Non-pigmented ciliary epithelial cell (primary cell): ENCODE measurements at regions not wholly inside any gene's neighbourhood (a gene's known extent, or its start where the extent isn't known, plus 50 kb on each side); places are given as distances from the start of the nearest gene placed in this dataset.

Experiments used
- DNase-seq: peaks from one replicate; pipeline ENCODE4 v3.0.0-alpha.2; 2010; ENCODE audit warnings: low read depth

DNA sequence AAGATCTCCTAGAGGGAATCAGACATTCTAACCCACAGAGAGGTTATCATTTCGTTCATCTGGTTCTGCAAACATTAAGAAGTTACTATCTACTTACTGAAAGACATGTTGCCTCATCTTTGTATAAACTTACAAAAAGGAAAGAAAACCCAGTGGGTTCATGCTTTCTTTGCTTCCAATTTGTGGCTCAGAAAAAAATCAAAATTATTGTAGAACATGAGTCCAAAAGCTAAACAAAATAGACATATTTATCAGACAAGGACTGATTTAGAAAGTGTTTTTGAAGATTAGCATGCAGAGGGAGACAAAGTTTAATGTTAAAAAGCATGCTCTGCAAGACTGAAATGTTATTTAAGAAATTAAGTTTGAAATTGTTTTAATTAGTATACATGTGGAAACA, 123.1 kb downstream of the MBL2 start:
- DNase-seq: no peak

DNA sequence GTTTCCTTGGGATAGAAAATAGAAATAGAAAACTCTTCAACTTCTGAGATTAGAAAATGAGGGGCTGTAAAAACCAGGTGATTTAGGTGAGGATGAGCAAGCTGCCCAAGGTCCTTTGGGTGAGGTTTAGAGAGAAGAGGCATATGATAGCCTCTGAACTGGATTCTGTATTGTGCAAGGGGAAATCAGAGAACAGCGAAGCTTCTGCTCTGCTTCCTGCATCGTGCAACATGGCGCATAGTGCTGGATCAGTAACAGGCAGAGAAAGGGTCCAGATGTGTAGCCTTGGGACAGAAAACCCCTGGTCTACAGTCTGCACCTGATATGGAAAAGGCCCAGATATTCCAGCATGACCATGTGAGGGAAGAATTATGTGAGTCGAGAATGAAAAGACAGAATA, 121.7 kb downstream of the MBL2 start:
- no peak for DNase-seq

DNA sequence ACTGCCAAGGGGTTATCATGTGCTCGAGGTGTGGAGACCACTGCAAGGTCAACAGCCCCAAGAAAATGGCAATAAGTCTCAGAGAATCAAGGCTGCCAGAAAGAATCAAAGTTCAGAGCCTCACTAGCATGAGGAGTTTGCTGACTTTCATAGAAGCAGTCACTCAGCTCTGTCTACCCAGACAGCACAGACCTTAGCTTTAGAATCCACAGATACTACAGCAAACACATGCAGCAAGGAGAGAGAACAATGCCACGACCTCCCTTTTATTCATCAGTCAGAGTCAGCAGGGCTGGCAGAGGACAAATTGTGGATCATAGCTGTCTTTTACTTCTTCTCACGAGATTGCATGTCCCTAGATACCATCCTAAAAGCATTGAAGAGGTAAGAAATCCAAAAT, 121.3 kb downstream of the MBL2 start:
- no peak for DNase-seq

DNA sequence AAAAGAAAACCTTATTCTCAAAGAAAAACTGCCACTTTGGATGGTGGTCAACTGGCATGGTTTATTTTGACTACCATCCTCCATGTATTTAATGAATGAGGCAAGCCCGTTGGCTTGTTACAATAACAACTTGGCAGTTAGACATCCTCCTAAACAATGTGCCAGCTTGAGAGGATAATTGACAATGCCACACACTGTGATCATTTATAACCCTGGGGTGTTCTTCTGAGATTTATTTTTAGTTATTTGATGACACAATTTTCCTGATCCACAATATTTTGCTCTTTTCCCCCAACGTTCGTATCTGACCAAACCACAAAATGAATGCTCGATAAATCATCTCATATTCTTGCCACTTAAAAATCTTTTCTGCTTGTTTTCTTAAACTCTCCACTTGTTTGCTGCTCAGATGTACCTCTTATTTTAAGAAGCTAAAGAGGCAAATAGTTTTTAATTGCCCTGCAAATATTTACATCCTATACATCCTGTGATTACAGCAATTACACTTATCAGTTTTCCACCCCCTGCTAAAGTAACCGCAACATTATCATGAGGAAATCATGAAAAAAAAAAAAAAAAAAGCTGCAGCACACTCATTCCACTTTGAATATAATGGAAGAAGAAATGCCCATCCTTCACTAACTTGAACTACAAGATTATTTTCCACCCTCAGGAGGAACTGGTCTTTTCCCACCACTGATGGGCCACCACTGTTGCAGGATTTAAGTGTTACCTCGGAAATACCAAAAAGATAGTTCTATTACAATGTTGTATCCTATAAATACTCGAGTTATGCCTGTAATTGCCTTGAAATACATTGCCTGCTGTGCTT, 119.9 kb downstream of the MBL2 start:
- DNase-seq: no peak

DNA sequence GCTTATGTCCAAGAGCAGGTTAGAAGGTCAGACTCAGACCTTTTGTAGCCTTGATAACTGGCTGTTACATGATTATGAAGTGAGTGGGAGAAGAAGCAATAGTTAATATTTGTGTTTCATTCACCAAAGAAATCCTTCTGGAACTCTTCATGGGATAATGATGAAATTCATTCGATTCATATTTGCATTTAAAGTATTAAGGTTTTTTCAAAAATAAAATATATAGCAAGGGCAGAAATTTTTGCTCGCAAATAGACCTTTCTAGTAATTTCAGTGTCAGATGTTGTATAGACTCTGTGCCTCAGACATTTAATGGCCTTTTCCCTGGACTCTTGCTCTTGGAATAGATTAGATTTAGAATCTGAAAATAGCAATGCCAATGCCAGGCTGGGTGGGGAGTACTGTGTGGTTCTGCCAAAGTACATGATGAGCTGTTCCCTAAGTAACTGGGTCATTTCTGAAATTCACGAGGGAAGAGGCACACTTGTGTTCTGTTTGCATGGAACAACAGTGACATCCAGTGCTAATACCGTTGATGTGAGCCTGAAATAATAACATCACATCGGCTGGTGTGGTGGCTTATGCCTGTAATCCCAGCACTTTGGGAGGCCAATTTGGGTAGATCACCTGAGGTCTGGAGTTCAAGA, 119.2 kb downstream of the MBL2 start:
- DNase-seq: no peak

DNA sequence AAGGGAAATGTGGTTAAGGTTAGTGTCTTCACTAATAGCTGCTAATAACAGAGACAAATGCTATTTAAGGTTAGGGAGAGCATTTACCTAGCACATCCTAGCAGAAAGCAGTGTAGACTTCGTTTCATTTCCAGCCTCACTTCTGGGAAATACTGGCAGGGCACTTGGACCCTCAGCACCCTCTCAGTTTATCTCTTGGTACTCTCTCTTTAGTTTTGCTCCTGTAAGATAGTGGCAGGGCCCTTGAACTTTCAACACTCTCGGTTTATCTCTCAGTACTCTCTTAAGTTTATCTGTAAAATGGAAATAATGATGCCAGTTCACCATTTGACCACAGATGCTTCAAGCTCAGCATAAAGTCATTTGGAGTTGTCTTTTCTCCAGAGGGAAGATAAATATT, 118.4 kb downstream of the MBL2 start:
- no peak for DNase-seq

DNA sequence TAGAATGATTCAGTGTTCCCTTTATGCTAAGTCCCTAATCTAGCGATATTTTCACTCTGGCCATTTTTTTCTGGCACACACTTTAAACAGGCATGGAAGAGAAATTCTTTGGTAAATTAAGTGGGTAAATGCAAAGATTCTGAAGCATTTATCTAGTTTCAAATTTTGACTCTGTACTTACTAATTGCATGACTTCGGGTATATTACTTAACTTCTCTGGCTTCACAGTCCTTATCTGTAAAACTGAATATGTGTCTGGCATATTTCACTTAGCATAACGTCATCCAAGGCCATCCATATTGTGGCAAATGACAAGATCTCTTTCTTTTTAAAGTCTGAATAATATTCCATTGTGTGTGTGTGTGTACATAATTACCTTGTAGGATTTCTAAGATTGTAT, 114.5 kb downstream of the MBL2 start:
- no peak for DNase-seq

DNA sequence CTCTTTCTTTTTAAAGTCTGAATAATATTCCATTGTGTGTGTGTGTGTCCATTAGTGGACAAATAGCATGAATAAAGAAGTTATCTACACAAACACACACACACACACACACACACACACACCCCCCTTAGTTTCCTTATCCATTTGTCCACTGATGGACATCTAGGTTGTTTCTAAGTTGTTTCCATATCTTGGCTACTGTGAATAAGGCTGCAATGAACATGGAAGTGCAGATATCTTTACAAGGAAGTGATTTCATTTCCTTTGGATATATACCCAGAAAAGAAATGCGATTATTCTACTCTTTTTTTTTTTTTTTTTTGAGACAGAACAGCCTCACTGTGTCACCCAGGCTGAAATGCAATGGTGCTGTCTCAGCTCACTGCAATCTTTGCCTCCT, 113.5 kb downstream of the MBL2 start:
- no peak for DNase-seq

DNA sequence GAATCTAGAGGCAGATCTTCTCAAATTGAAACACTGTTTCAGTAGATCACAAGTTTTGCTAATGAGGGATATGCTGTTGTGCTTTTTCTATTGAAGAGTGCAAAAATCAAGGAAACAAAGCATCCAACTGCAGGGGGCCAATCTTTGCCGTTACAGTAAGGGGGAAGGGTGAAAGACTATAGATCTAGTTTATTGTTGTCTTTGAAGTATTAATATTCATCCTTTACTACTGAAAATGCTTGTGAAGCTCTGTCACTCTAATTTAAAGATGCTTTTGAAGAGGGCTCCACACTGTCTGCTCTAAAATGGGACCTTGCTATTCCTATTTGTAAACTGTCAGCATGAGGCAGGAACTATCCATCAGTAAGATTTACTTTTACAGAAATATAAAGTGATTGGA, 110.3 kb downstream of the MBL2 start:
- DNase-seq: no peak

DNA sequence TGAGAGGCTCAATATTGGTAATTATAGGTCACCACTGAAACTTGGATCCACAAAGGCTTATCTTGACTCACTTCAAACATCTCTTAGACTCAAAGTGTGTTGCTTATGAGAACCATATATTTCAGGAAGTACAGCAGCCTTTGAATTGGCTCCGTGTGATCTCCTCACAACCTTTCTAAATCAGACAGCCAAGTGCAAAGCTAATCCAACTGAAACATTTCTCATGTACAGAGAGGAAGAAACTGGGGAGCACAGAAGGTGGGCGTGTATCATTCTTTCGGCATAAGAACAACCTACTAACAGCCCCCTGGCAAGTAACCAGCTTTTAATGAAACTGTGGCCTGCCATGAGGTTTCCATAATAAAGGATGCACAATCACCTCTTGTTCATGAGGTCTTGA, 109.4 kb downstream of the MBL2 start:
- no peak for DNase-seq

DNA sequence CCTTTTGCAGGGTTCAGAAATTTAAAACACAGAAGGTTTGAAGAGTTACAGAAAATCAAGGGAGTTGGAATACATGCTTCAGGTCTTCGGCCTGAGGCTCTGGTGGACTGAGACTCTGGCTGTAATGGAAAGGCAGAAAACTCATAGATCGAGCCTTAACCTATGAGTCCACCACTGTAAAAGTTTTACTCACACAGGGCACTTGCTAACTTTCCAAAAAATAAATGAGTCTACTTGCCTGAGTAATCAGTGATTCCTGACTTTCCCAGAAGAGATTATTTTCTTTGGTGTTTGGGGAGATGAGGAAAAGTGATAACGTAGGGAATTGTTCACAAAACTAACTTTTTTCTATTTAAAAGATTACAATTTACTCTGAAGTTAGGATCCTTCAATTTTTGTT, 108.0 kb downstream of the MBL2 start:
- no peak for DNase-seq

DNA sequence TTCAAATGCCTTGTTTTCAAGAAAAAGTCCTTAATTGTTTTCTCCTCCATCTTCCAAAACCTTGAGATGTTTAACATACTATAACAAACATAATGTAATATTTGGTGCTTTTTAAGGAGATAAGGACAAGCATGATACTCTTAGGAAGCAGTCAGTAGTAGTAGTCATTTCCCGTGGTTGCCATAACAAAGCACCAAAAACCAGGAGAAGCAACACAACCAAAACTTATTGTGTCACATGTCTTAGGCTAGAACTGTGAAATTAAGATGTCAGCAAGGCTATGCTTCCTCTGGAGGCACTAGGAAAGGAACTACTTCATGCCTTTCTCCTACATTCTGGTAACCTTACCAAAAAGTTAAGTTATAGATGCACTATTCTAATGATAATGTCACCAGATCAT, 106.8 kb downstream of the MBL2 start:
- DNase-seq: no peak

DNA sequence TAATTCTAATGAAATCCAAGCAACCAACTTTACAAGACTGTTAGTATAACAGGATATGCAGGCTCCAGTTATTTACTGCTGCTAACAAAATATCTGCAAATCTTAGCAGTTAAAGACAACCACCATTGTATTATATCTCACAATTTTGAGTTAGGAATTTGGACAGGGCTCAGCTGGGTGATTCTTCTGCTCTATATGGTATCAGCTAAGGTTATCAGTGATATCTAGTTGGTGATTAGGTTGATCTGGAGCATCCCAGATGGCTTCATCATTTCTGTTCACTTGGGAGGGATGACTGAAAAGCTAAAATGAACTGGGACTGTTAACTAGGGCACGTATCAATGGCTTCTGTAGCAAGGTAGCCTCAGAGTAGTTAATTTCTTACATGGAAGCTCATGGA, 105.7 kb downstream of the MBL2 start:
- DNase-seq: no peak

DNA sequence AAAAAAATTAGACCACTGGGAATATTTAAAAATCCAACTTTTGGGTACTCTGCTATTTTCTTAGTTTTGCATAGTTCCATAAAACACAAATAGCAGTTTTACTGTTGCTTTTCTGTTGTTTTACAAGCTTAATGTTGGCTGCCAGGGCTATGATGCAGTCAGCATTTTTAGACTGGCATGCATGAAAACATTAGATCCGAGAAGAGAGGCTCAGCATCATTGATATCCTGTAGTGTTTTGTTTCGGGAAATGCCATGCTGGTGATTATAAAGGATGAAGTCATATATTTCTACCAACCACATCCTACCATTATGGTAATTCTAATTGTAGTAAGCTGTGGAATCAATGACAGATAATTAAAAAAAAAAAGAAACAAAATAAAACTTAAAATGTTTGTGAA, 104.6 kb downstream of the MBL2 start:
- no peak for DNase-seq

DNA sequence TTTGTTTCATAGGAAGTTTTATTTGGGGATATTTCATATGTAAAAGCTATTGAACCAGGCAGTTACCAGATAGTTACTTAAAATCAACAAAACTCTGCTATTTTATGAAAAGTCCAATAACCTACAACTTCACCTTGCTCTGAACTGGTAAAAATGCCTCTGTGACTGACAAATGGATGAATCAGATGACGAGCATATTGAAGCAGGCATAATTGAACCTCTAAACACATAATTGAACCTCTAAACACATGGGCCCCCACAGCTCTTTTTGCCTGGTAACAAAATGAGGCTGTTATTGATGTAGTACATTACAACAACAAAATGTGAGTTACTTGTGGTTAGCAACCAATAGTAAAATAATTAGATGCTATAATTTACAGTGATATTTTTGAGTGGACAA, 99.7 kb downstream of the MBL2 start:
- DNase-seq: no peak

DNA sequence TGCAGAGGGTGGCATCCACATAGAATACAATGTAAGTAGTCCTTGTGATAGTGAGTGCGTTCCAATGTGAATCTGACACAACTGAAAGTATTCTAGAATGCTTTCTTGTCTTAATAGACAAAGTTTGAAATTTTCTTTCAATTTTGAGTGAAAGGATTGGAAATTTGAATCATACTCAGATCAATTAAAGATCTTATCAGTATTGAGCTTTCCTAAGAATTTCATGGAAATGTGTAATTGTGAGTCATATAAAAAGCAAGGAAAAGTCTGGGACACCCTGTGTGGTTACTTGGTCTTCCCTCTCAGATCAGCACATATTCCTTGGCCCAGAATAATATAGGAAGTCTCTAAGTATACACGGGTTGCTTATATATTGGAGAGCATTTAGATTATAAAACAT, 99.1 kb downstream of the MBL2 start:
- DNase-seq: no peak

DNA sequence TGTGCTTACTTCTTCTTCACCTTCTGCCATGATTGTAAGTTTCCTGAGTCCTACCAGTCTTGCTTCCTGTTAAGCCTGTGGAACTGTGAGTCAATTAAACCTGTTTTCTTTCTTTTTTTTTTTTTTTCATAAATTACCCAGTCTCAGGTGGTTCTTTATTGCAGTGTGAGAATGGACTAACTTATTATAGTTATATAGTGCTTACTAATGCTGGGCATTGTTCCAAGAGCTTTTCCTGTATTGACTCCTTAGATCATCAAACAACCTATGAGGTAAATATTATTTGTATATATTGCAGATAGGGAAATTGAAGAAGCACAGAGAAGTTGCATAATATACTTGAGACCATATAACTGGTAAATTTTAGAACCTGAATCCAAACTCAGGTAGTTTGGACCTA, 98.1 kb downstream of the MBL2 start:
- no peak for DNase-seq

DNA sequence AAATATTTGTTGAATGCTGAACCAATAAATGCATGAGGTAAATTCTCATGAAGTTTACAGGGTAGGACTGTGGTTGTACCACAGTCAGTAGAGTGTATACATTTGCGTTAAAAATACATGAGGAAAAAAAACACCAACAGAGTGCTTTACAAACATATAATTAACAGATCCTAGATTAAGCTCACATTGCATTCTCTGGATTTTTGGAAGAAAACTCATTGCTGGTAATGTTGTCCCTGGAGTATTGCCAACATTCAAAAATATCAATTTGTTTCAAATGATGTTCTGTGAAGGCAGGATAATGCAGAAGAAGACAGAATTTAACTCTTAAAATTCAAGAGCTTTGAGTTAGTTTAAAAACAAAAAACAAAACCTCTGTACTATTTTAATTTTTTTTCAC, 95.5 kb downstream of the MBL2 start:
- no peak for DNase-seq

DNA sequence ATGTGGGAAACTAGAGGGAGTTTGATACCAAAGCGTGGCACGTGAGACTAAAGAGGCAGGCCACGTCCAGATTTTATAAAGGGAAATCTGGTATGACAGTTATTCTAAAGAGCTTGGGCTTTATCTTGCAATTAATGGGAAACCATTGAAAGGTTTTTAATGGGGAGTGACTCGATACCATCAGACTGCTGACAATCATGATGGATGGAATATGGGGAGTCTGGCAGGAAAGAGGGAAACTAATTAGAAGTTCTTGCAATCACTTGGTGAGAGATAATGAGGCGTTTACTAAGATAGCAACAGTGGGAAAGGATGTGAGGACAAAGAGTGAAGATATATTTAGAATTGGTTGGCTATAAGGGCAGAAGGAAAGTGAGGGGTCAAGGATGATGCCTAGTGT, 94.0 kb downstream of the MBL2 start:
- DNase-seq: no peak

DNA sequence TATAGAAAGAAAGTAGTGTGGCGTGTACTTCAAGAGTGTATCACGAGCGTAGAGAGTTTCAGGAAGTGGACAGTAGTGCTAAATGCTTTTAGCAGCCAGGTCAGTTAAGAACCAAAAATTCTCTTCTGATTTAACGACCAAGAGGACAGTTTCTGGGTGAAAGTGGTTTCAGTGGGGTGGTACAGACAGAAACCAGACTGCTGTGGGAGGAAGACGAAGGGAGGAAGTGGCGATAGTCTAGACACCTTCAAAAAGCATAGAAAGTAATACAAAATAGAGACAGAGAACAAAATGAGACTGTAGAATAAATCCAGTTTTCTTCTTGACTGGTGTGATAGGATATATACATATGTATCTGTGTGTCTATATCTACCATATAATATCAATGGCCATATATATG, 93.5 kb downstream of the MBL2 start:
- DNase-seq: no peak

DNA sequence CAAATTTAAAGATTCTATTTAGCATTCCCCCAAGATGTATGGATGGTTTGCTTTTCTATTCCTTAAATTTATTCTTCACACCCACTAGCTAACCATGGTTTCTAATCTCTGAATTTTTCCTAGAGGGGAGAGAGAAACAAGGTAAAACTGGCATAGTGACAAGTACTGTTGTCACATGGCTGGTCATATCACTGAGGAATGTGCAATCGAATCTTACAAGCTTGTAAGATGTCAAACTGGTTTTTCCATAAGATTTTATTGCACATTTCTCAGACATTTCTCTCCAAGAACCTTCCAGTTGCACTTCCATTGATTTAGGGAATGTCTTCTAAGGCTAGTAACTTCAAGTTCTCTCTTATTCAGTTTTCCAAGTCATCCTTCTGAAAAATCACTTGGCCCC, 89.8 kb downstream of the MBL2 start:
- DNase-seq: no peak

DNA sequence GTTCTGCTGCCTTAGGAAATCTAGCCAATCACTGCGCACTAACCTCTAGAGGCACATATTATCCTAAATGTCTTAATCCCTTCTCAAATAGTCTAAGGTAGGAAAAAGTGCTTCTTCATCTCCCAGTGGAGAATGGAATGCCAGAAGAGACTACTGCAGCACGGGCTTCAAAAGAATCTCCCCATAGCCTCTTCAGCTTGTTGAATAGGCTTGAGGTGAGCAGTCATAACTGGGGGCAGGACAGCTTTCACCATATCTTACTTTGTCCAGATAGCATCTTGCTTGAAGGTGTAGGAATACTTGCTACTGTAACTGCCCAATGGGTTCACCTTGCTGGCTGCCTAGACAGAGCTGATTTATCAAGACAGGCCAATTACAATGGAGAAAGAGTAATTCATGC, 88.8 kb downstream of the MBL2 start:
- no peak for DNase-seq

DNA sequence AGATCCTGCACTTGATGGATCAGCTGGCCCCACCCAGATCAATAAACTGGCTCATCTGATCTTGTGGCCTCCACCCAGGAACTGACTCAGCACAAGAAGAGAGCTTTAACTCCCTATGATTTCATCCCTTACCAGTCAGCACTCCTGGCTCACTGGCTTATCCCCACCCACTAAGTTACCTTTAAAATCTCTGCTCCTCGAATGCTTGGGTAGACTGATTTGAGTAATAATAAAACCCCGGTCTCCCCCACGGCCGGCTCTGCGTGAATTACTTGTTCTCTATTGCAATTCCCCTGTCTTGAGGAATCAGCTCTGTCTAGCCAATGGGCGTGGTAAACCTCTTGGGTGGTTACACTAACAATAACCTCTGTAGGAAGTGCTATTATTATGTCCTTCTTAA, 83.7 kb downstream of the MBL2 start:
- no peak for DNase-seq

DNA sequence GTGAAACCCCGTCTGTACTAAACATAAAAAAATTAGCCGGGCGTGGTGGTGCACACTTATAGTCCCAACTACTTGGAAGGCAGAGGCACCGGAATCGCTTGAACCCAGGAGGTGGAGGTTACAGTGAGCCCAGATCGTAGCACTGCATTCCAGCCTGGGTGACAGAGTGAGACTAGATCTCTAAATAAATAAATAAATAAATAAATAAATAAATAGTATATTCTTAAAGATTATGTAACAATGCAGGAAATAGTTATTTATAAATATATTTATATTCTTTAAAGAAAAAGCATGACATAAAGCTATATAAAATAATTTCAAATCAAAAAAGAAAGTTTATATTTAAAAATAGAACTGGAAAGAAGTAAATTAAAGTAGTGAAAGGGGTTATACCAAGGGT, 76.4 kb downstream of the MBL2 start:
- DNase-seq: no peak
